ENCODE measurements at regions not wholly inside any gene's neighbourhood (a gene's known extent, or its start where the extent isn't known, plus 50 kb on each side); places are given as distances from the start of the nearest gene placed in this dataset.

DNA sequence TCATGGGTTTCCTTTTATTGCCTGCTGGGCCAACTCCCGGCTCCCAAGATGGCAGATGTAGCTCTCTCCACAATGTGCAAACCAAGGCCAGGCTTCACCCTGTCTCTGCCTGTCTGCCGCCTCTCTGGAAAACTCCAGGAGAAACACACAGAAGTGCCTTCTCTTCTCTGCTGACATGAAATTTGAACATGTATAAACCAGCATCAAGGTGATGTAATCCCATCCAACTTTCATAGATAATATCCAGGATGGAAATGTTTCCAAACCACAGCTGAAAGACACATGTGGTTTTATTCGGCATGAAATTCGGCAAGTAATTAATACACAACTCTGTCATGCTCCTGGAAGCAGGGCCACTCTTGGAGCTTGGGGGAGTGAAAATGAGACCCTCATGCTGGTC, 297.2 kb downstream of the C7orf25 start:
- Mint-ChIP-seq H3K36me3 (ENCODE audit: low read depth) (no peaks in the 10 kb centered on the region), H3K9me3 (no peaks in the 10 kb centered on the region), H3K27ac (no peak overlapping the region), H3K4me1 (no peaks in the 10 kb centered on the region), H3K27me3 (no peaks in the 10 kb centered on the region), H3K4me3 (no peak overlapping the region)
- no peak for ATAC-seq
- no peak for DNase-seq

DNA sequence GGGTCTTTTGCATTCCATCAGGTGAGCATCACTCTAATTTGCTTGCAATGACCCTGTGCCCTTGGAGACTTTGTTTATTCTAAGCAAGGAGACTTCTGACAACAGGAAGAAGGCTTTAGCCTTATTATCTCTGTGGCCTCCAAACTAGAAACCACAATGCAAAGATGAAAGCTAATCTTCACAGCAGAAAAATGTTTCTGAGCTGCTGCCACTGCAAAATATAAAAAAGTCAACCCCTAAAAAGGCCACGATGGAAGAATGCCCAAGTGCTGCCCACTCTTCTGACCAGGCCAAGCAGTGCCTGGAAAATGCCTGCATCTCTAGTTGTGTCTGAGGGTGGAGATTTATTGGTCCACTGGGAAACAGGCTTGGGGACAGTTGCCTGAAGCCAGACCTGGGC, 299.9 kb downstream of the C7orf25 start:
- H3K27me3 Mint-ChIP-seq, result no peaks in the 10 kb centered on the region
- H3K36me3 Mint-ChIP-seq (ENCODE audit: low read depth), result no peaks in the 10 kb centered on the region
- H3K9me3 Mint-ChIP-seq, result no peaks in the 10 kb centered on the region
- no peak for ATAC-seq
- no peak overlapping the region for H3K4me3 Mint-ChIP-seq
- no peaks in the 10 kb centered on the region for H3K4me1 Mint-ChIP-seq
- DNase-seq, result no peak
- H3K27ac Mint-ChIP-seq, result no peak overlapping the region

DNA sequence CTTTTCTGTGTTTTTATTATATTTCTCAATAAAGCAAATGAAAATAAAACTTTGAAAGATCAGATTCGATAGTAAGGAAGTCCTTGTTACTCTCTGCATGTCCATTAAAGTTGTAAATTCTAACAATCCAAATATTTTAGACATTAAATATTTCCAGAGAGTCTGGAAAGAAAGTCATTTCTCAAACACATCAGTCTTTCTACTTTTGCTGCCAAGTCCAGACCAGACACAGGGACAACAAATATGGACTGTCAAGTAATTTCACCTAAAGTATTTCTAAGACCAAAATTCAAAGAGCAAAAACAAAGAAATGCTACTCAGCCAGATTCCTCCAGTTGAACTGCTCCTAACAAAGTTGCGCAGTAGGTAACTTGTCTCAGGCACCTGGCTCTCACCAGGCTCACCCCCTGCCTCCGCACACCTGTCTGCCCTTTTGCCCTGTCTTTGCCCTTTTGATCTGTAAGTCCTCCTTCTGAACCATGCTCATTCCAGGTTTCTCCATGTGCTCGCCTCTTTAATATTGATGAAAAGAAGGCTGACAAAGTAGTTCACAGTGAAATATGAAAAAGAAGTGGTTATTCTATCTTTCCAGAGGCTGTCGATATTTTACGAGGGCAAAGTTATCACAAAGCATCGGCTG, 300.5 kb downstream of the C7orf25 start:
- H3K4me3 Mint-ChIP-seq, result no peak overlapping the region
- no peaks in the 10 kb centered on the region for H3K9me3 Mint-ChIP-seq
- H3K4me1 Mint-ChIP-seq, result no peaks in the 10 kb centered on the region
- H3K36me3 Mint-ChIP-seq (ENCODE audit: low read depth), result no peaks in the 10 kb centered on the region
- DNase-seq (no peak), ATAC-seq (no peak)
- no peaks in the 10 kb centered on the region for H3K27me3 Mint-ChIP-seq
- no peak overlapping the region for H3K27ac Mint-ChIP-seq

DNA sequence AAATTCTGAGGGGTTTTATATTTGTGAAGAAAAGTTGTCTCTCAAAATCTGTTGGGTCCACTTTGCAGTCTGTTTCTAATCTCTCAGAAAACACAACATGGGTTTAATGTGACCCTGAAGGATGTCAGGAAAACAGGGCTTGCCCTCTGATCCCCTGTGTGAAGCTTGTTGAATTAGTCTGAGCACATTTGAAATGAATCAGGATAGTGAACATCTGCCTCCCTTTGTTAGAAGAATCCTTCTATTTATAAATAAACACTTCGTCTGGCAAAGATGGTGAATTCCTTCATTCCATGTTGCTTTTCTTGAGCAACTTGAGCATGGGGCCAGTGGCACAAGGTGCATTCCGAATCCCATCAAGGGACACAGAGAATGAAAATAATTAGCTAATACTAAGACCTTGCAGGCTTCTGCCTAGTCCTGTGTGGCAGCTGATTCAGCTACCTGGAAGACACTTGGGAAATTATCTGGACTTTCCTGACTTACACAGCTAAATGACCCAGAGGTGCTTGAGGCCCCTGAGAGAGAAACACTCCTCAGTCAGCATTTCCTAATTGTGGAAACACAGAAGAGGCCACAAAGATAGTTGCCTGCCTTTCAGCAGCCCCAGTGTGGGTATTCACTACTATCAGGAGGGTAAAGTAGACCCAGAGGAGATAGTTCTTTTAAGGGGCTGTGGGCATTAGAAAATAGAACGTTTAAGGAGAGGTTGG, 305.5 kb downstream of the C7orf25 start:
- Mint-ChIP-seq H3K4me1 (no peaks in the 10 kb centered on the region), H3K4me3 (no peak overlapping the region), H3K27me3 (no peaks in the 10 kb centered on the region), H3K36me3 (ENCODE audit: low read depth) (no peaks in the 10 kb centered on the region), H3K27ac (no peak overlapping the region), H3K9me3 (no peaks in the 10 kb centered on the region)
- no peak for DNase-seq
- ATAC-seq, result no peak

DNA sequence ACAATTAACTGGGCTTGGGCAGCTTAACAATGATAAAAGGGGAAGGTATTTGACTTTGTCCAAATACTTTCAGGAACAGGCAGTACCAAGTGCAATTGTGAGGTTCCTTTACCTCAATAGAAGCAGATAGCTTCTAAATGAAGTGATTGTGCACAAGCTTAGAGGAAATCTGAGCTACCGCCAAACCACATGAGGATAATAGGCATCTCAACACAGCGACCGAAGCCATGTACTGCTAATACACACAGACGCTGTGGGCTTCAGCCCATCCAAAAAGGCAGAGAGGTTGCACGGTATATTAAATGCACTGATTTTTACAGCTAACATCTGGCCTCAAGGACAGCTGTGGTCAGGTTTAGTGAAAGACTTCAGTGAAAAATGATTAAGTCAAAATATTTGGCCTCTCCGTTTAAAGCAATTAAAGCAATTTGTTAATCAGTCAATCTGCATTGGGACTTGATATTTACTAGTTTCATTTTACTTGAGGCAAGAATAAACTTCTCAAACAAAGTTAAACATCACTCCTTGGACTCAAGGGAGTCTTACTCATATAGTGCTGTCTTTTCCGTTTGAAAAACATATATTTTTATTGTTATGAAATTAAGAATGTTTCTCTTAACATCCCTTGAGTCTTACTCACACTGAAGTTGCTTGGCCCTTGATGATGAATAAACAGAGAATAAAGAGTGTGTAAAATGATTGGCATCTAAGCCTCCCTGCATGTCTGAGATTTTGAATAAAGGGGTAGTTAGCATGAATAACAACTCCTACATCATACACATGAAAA, 306.3 kb downstream of the C7orf25 start:
- Mint-ChIP-seq H3K27ac (no peak overlapping the region), H3K9me3 (no peaks in the 10 kb centered on the region), H3K4me1 (no peaks in the 10 kb centered on the region)

DNA sequence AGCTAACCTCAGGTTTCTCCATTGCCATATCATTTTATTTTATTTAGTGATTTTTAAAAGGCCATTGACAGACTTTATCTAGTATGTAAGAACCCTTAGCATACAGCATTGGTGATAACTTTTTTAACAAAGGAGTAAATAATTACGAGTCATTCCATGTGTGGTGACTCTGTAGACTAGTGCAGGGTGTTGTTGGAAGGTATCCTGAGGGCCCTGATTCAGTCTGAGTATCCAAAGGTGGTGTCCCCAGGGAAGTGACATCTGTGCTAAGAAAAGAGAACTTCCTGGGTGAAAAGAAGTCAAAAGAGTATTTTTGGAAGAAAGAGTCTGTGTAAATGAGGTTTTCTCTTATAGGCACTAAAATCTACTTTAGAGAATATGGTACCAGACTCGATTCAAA, 308.4 kb downstream of the C7orf25 start:
- H3K27ac Mint-ChIP-seq, result no peak overlapping the region
- H3K27me3 Mint-ChIP-seq, result no peaks in the 10 kb centered on the region
- ATAC-seq (no peak), DNase-seq (no peak)
- H3K4me1 Mint-ChIP-seq, result no peaks in the 10 kb centered on the region
- H3K4me3 Mint-ChIP-seq, result no peak overlapping the region
- H3K9me3 Mint-ChIP-seq, result no peaks in the 10 kb centered on the region
- H3K36me3 Mint-ChIP-seq (ENCODE audit: low read depth), result no peaks in the 10 kb centered on the region

More for the DNA sequence above, 306.3 kb downstream of the C7orf25 start:
- DNase-seq (no peak), ATAC-seq (no peak)
- Mint-ChIP-seq H3K36me3 (ENCODE audit: low read depth) (no peaks in the 10 kb centered on the region), H3K4me3 (no peak overlapping the region), H3K27me3 (no peaks in the 10 kb centered on the region)

DNA sequence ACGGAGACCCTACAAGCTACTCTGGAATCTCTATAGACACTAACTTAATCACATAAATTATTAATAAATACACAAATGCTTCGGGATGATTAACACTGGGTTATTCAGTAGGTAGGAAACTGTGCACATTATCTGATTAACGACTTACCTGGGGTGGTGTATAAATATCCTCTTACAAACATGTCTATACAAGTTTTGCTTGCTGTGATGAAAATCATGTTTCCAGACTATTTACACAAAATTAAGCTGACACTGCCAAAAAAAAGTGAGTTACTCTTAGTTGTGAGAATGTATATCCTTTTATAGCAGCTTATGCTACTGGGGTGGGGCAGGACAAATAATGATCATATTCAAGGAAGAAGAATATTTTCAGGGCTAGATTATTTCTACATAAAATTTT, 314.6 kb downstream of the C7orf25 start:
- no peak overlapping the region for H3K4me3 Mint-ChIP-seq

DNA sequence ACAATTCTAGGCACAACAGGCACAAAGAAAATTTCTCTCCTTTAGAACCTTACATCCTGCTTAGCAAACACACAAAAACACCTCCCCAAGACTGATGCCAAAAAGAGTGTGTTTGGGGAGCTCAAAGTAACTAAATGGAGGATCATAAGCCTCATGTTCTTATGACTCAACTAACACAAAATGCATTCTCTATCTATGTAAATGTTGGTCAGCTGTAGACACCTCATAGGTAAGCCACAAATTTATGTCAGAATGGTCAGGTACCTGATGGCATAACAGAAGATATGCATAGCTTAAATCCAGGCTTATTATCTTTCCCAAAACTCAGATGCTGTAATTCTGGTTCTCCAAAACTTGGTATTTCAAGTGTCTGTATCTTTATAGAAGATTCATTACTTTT, 315.1 kb downstream of the C7orf25 start:
- H3K4me3 Mint-ChIP-seq, result no peak overlapping the region
- H3K4me1 Mint-ChIP-seq, result no peaks in the 10 kb centered on the region
- H3K27me3 Mint-ChIP-seq, result no peaks in the 10 kb centered on the region
- ATAC-seq, result no peak
- no peaks in the 10 kb centered on the region for H3K36me3 Mint-ChIP-seq (ENCODE audit: low read depth)
- no peak for DNase-seq
- no peak overlapping the region for H3K27ac Mint-ChIP-seq
- peaks cover 7% of the 10 kb centered on the region for H3K9me3 Mint-ChIP-seq

More for the DNA sequence above, 314.6 kb downstream of the C7orf25 start:
- Mint-ChIP-seq H3K4me1 (no peaks in the 10 kb centered on the region), H3K27me3 (no peaks in the 10 kb centered on the region), H3K9me3 (peaks cover 4% of the 10 kb centered on the region), H3K36me3 (ENCODE audit: low read depth) (no peaks in the 10 kb centered on the region), H3K27ac (no peak overlapping the region)
- no peak for ATAC-seq
- no peak for DNase-seq

DNA sequence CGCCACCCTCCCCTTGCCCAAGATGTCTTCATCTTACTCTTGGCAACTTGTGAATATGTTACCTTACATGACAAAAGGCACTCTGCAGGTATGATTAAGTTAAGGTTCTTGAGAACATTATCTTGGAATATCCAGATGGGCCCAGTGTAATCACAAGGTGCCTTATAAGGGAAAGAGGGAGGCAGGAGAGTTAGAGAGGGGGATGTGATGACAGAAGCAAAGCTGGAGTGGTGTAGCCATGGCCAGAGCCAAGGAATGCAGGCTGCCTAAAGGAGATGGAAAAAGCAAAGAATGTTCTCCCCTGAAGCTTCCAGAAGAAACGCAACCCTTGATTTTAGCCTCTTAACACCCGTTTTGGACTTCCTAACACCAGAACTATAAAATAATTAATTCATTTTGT, 318.0 kb downstream of the C7orf25 start:
- H3K9me3 Mint-ChIP-seq, result peaks cover 7% of the 10 kb centered on the region
- H3K27me3 Mint-ChIP-seq, result no peaks in the 10 kb centered on the region
- H3K4me3 Mint-ChIP-seq, result no peak overlapping the region
- ATAC-seq (no peak), DNase-seq (no peak)
- no peaks in the 10 kb centered on the region for H3K36me3 Mint-ChIP-seq (ENCODE audit: low read depth)
- no peaks in the 10 kb centered on the region for H3K4me1 Mint-ChIP-seq
- no peak overlapping the region for H3K27ac Mint-ChIP-seq

DNA sequence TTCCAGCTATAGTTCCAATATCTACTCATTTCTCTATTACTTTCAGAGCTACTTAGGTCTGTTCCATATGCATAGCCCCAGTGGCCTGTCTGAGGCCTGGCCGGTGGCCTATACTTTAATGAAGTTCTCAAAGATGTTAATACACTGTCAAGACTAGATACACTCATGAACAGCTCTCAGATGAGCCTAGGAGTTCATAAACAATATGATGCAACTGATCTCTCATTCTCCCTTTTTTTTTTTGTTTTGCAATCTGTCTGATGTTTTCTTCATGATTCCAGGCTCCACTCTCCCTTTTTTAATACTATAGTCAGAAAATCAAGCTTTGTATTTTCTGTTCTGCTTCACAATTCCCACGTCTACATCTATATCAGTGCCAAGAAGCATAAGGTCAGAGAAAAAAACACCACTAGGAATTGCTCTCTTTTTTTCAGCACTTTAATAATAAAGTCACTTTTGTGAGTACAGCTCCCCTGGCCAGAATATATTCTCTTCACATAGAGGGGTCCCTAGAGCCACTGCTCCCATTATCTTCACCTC, 321.0 kb downstream of the C7orf25 start:
- Mint-ChIP-seq H3K4me3 (no peak overlapping the region), H3K36me3 (ENCODE audit: low read depth) (no peaks in the 10 kb centered on the region), H3K9me3 (peaks cover 17% of the 10 kb centered on the region), H3K27ac (no peak overlapping the region), H3K4me1 (no peaks in the 10 kb centered on the region), H3K27me3 (no peaks in the 10 kb centered on the region)
- ATAC-seq (no peak), DNase-seq (no peak)

DNA sequence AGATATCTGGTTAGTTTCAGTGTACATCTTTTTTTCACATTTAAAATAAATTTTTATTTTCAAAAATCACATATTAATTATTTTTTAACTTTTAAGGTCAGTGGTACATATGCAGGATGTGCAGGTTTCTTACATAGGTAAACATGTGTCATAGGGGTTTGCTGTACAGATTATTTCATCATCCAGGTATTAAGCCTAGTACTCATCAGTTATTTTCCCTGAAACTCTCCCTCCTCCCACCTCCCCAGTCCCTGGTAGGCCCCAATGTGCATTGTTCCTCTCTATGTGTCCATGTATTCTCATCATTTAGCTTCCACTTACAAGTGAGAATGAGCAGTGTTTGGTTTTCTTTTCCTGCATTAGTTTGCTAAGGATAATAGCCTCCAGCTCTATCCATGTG, 323.0 kb downstream of the C7orf25 start:
- H3K4me3 Mint-ChIP-seq, result no peak overlapping the region
- ATAC-seq, result no peak
- no peak for DNase-seq

DNA sequence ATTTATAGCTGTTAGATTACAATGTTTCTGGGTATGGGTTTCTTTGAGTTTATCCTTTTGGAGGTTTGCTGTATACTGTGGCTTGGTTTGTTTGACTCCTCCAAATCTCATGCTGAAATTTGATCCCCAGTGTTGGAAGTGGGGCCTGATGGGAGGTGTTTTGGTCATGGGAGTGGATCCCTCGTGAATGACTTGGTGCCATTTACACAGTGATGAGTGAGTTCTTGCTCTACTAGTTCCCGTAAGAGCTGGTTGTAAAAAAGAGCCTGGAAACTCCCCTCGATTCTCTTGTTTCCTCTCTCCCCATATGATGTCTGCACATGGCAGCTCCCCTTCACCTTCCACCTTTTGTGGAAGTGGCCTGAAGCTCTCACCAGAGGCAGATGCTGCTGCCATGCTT, 324.1 kb downstream of the C7orf25 start:
- ATAC-seq, result no peak
- H3K4me3 Mint-ChIP-seq, result no peak overlapping the region
- no peak for DNase-seq
- H3K27ac Mint-ChIP-seq, result no peak overlapping the region
- H3K27me3 Mint-ChIP-seq, result no peaks in the 10 kb centered on the region
- H3K36me3 Mint-ChIP-seq (ENCODE audit: low read depth), result no peaks in the 10 kb centered on the region
- H3K4me1 Mint-ChIP-seq, result no peaks in the 10 kb centered on the region
- peaks cover 17% of the 10 kb centered on the region for H3K9me3 Mint-ChIP-seq

More for the DNA sequence above, 323.0 kb downstream of the C7orf25 start:
- Mint-ChIP-seq H3K9me3 (peaks cover 17% of the 10 kb centered on the region), H3K36me3 (ENCODE audit: low read depth) (no peaks in the 10 kb centered on the region), H3K4me1 (no peaks in the 10 kb centered on the region), H3K27ac (no peak overlapping the region), H3K27me3 (no peaks in the 10 kb centered on the region)

DNA sequence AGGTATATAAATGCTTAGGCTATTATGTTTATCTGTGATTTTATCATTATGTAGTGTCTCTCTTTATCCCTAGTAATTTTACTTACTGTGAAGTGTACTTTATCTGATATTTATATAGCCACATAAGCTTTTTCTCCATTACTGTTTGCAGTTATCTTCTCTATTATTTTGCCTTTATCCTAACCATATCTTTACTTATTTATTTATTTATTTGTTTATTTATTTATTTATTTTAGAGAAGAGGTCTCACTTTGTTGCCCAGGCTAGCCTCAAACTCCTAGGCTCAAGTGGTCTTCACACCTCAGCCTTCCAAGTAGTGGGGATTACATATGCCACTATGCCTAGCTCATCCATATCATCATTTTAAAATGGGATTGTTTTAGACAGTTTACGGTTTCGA, 331.8 kb downstream of the C7orf25 start:
- DNase-seq, result no peak
- H3K9me3 Mint-ChIP-seq, result peaks cover 16% of the 10 kb centered on the region
- H3K4me3 Mint-ChIP-seq, result no peak overlapping the region
- no peaks in the 10 kb centered on the region for H3K4me1 Mint-ChIP-seq
- no peak overlapping the region for H3K27ac Mint-ChIP-seq
- ATAC-seq, result no peak
- no peaks in the 10 kb centered on the region for H3K36me3 Mint-ChIP-seq (ENCODE audit: low read depth)
- no peaks in the 10 kb centered on the region for H3K27me3 Mint-ChIP-seq

DNA sequence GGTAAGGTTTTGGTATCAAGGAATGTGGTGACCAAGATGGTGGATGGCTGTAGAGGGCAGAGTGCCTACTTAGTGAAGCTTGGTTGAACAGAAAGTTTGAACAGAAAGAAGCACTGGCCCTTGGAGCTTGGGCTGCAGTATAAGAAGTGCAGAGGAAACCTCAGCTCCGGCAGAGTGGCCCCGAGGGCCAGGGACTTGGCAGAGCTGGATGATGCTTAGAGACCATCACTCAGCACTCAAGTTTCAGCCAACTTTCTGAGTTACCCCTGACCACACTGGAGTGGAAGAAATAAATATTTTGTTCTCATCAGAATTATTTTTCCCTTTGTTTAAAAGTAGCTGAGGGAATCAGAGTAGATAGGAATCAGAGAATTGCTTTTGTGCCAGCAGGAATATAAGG, 336.7 kb downstream of the C7orf25 start:
- H3K27me3 Mint-ChIP-seq, result no peaks in the 10 kb centered on the region
- H3K36me3 Mint-ChIP-seq (ENCODE audit: low read depth), result no peaks in the 10 kb centered on the region
- peaks cover 20% of the 10 kb centered on the region for H3K9me3 Mint-ChIP-seq
- H3K27ac Mint-ChIP-seq, result no peak overlapping the region
- H3K4me1 Mint-ChIP-seq, result no peaks in the 10 kb centered on the region
- no peak overlapping the region for H3K4me3 Mint-ChIP-seq
- ATAC-seq (no peak), DNase-seq (no peak)

DNA sequence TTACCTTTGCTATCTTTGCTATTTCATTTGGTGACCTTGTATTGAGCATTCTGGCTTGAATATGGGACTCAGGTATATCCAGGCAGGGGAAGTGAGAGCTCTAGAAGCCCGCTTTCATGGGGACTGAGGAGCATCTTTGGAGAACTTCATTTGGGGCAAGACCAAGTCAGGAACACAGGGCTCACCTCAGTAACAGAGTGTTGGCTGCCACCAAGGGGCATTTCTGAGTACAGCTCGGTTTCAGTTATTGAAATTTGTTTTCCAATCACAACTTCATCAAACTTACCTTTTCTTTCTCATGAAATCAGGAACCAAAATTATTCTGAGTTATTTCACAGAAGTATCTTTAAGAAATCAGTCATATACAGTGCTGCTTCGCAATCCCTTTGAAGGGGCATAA, 337.2 kb downstream of the C7orf25 start:
- H3K27me3 Mint-ChIP-seq, result no peaks in the 10 kb centered on the region
- peaks cover 16% of the 10 kb centered on the region for H3K9me3 Mint-ChIP-seq
- DNase-seq, result no peak
- H3K4me3 Mint-ChIP-seq, result no peak overlapping the region
- H3K4me1 Mint-ChIP-seq, result no peaks in the 10 kb centered on the region
- ATAC-seq, result no peak
- no peak overlapping the region for H3K27ac Mint-ChIP-seq
- H3K36me3 Mint-ChIP-seq (ENCODE audit: low read depth), result no peaks in the 10 kb centered on the region
